SK-N-SH (cell line): ENCODE measurements at regions not wholly inside any gene's neighbourhood (a gene's known extent, or its start where the extent isn't known, plus 50 kb on each side); places are given as distances from the start of the nearest gene placed in this dataset.

Experiments used
- CTCF ChIA-PET: fragments of 300-600, 350-600 bp; formaldehyde crosslinking; extraction: SDS; loops from one replicate; lab custom pipeline; 2021; lab: Yijun Ruan, JAX
- POLR2A ChIA-PET: fragments of 350-600 bp; sonication (Branson Sonifier 250); formaldehyde crosslinking; extraction: SDS; loops from one replicate; lab custom pipeline; 2020; ENCODE audit warnings: antibody characterized with exemption, inconsistent platforms; lab: Yijun Ruan, JAX
- DNase-seq: peaks from one replicate; pipeline ENCODE4 v3.0.0; 2012
- H2AFZ ChIP-seq: fragments of 200-600 bp; sonication (generic); 2 replicates; pipeline ENCODE4 v1.8.1; 2016; ENCODE audit warnings: antibody characterized with exemption, mild to moderate bottlenecking, low read depth
- H3F3A ChIP-seq: fragments of 200-600 bp; sonication (generic); replicated peaks from 2 replicates; pipeline ENCODE3; 2016; ENCODE audit warnings: antibody characterized with exemption, mild to moderate bottlenecking; ENCODE audit not compliant: insufficient read depth
- H3K27ac ChIP-seq, 2 experiments: fragments of 200-500 bp in 1 of 2; fragments of 200-600 bp in 1 of 2; sonication (Bioruptor generic) in 1 of 2; sonication (generic), shearing (Covaris generic) in 1 of 2; 2 replicates each; pipeline versions ENCODE4 v1.5.1 to v1.6.1; 2014 to 2016; ENCODE audit warnings: low read depth in 2 of 2, inconsistent platforms in 1 of 2, low read length in 1 of 2, mild to moderate bottlenecking in 1 of 2, mixed read lengths in 1 of 2
- H3K27me3 ChIP-seq: fragments of 200-600 bp; sonication (generic), shearing (Covaris generic); 2 replicates; pipeline ENCODE4 v1.6.1; 2016; ENCODE audit warnings: mixed run types; ENCODE audit not compliant: insufficient read depth
- H3K36me3 ChIP-seq, 2 experiments: fragments of 200-500 bp in 1 of 2; fragments of 200-600 bp in 1 of 2; sonication (Bioruptor generic) in 1 of 2; sonication (generic) in 1 of 2; replicated peaks in 1 of 2; 2 replicates each; pipeline versions ENCODE3 to v1.5.1; 2014 to 2016; ENCODE audit warnings: low read length in 1 of 2, mild to moderate bottlenecking in 1 of 2; ENCODE audit not compliant: insufficient read depth in 2 of 2, control insufficient read depth in 1 of 2
- H3K4me1 ChIP-seq, 2 experiments: fragments of 200-500 bp in 1 of 2; fragments of 200-600 bp in 1 of 2; sonication (Bioruptor generic) in 1 of 2; sonication (generic), shearing (Covaris generic) in 1 of 2; 2 replicates each; pipeline versions ENCODE4 v1.5.1 to v1.6.1; 2014 to 2016; ENCODE audit warnings: low read depth in 1 of 2, low read length in 1 of 2, mixed run types in 1 of 2; ENCODE audit not compliant: insufficient read depth in 2 of 2, control insufficient read depth in 1 of 2
- H3K4me2 ChIP-seq: fragments of 200-600 bp; sonication (generic), shearing (Covaris generic); 2 replicates; pipeline ENCODE4 v1.6.1; 2017; ENCODE audit warnings: mixed run types
- H3K4me3 ChIP-seq, 2 experiments: fragments of 200-500 bp in 1 of 2; fragments of 200-600 bp in 1 of 2; sonication (Bioruptor generic) in 1 of 2; sonication (generic), shearing (Covaris generic) in 1 of 2; 2 replicates each; pipeline versions ENCODE4 v1.5.1 to v1.8.1; 2014 to 2016; ENCODE audit warnings: low read depth in 2 of 2, inconsistent platforms in 1 of 2, low read length in 1 of 2, mild to moderate bottlenecking in 1 of 2, mixed read lengths in 1 of 2, moderate library complexity in 1 of 2
- H3K79me2 ChIP-seq: fragments of 200-600 bp; sonication (generic); 2 replicates; pipeline ENCODE4 v1.8.1; 2017; ENCODE audit warnings: mild to moderate bottlenecking; ENCODE audit not compliant: insufficient read depth
- H3K9ac ChIP-seq: fragments of 200-600 bp; sonication (generic); 2 replicates; pipeline ENCODE4 v1.6.1; 2017; ENCODE audit warnings: mixed run types
- H3K9me2 ChIP-seq: fragments of 200-600 bp; sonication (generic); 2 replicates; pipeline ENCODE4 v1.6.1; 2017; ENCODE audit warnings: mixed run types
- H3K9me3 ChIP-seq: fragments of 200-600 bp; sonication (generic); 2 replicates; pipeline ENCODE4 v1.6.1; 2017; ENCODE audit warnings: mixed run types, mild to moderate bottlenecking, moderate library complexity
- H4K20me1 ChIP-seq: fragments of 200-600 bp; sonication (generic); 2 replicates; pipeline ENCODE4 v1.6.1; 2017; ENCODE audit warnings: mild to moderate bottlenecking, mixed run types; ENCODE audit not compliant: insufficient read depth
- EP300 ChIP-seq, 2 experiments: IDR thresholded peaks; 2 replicates each; pipeline versions ENCODE4 v1.4.0 to v1.6.1; 2012; ENCODE audit warnings: borderline replicate concordance in 1 of 2, low read depth in 1 of 2, low read length in 1 of 2
- GABPA ChIP-seq: IDR thresholded peaks from 2 replicates; pipeline ENCODE4 v1.4.0; 2012; ENCODE audit warnings: low read depth, mild to moderate bottlenecking
- GATA2 ChIP-seq: sonication (generic); formaldehyde crosslinking; IDR thresholded peaks from 2 replicates; pipeline ENCODE4 v1.5.0; 2020; ENCODE audit warnings: mild to moderate bottlenecking, missing genetic modification reagents
- JUND ChIP-seq: IDR thresholded peaks from 2 replicates; pipeline ENCODE4 v1.4.0; 2012
- MEF2A ChIP-seq: IDR thresholded peaks from 2 replicates; pipeline ENCODE4 v1.4.0; 2012; ENCODE audit warnings: low read depth, borderline replicate concordance
- MXI1 ChIP-seq: IDR thresholded peaks from 2 replicates; pipeline ENCODE4 v1.6.1; 2012; ENCODE audit warnings: mild to moderate bottlenecking, low read depth, low read length, improper control_type of control experiment
- NRF1 ChIP-seq: IDR thresholded peaks from 2 replicates; pipeline ENCODE4 v1.6.1; 2012; ENCODE audit warnings: low read depth, mild to moderate bottlenecking, low read length
- PBX3 ChIP-seq: IDR thresholded peaks from 2 replicates; pipeline ENCODE4; 2012
- POLR2AphosphoS5 ChIP-seq: IDR thresholded peaks from 2 replicates; pipeline ENCODE4 v1.6.1; 2012; ENCODE audit warnings: low read depth, low read length
- RAD21 ChIP-seq: IDR thresholded peaks from 2 replicates; pipeline ENCODE4 v1.6.1; 2012; ENCODE audit warnings: mild to moderate bottlenecking, low read length
- RCOR1 ChIP-seq: fragments of 150-350 bp; IDR thresholded peaks from 2 replicates; pipeline ENCODE4 v1.6.1; 2017; ENCODE audit warnings: antibody characterized with exemption, low read length
- RFX5 ChIP-seq: IDR thresholded peaks from 2 replicates; pipeline ENCODE4 v1.6.1; 2012; ENCODE audit warnings: mild to moderate bottlenecking, improper control_type of control experiment, low read length
- TAF1 ChIP-seq: IDR thresholded peaks from 2 replicates; pipeline ENCODE4 v1.6.1; 2012; ENCODE audit warnings: low read depth, mild to moderate bottlenecking, low read length, moderate library complexity, borderline replicate concordance
- TCF12 ChIP-seq: IDR thresholded peaks from 2 replicates; pipeline ENCODE4 v1.4.0; 2012
- TEAD4 ChIP-seq: IDR thresholded peaks from 2 replicates; pipeline ENCODE4 v1.4.0; 2012; ENCODE audit warnings: mild to moderate bottlenecking, borderline replicate concordance; ENCODE audit not compliant: insufficient read depth
- USF1 ChIP-seq: IDR thresholded peaks from 2 replicates; pipeline ENCODE4 v1.4.0; 2012; ENCODE audit warnings: low read depth, borderline replicate concordance
- WGBS: methylation state at CpG from one replicate; pipeline ENCODE4 v1.1.6; 2017; ENCODE audit warnings: low lambda C conversion rate; 5-methylcytosine and 5-hydroxymethylcytosine counted together
- TF ChIP-seq, protein P1 (sequence below): IDR thresholded peaks from 2 replicates; pipeline ENCODE4 v1.6.1; 2012; ENCODE audit warnings: mild to moderate bottlenecking, low read depth, low read length, moderate library complexity
- TF ChIP-seq, protein P2 (sequence below): IDR thresholded peaks from 2 replicates; pipeline ENCODE4 v1.4.0; 2012; ENCODE audit warnings: low read depth

GRCh38 chr22:49215840-49216239 lies 611.8 kb downstream of the BRD1 start:
- Histone ChIP-seq H3K4me2 (no peak overlapping the region), H3K27ac (no peak overlapping the region), H3K4me1 (no peaks in the 10 kb centered on the region), H3K9me3 (no peaks in the 10 kb centered on the region), H3K79me2 (no peaks in the 10 kb centered on the region), H2AFZ (no peak overlapping the region), H3K27me3 (no peaks in the 10 kb centered on the region), H3F3A (no peaks in the 10 kb centered on the region), H3K36me3 (no peaks in the 10 kb centered on the region), H3K9me2 (no peaks in the 10 kb centered on the region), H3K4me3 (no peak overlapping the region), H3K9ac (no peak overlapping the region), H4K20me1 (no peaks in the 10 kb centered on the region)
- DNase-seq = no peak
- 10% methylated on average over 6 of the region's 9 CpGs for WGBS
- ChIA-PET POLR2A (no interaction called here), CTCF (interaction anchor here (0.7 to 2.7 kb wide), 3 partner anchors 170 to 430 kb away, joined by 3 to 10 read pairs (median 3); no protein-coding TSS in a partner anchor)
- TF ChIP-seq TEAD4 (no peak), GABPA (no peak), JUND (no peak), PBX3 (no peak), MXI1 (no peak), TAF1 (no peak), NRF1 (no peak), RFX5 (no peak), RCOR1 (no peak), GATA2 (CRISPR knock-in tag) (no peak), USF1 (no peak), RAD21 (no peak), EP300 (IDR thresholded peaks at IDR 0.05; ENCODE audit: borderline replicate concordance in 1 of 2, low read depth in 1 of 2, low read length in 1 of 2) (no peak), TCF12 (no peak), MEF2A (no peak), POLR2AphosphoS5 (no peak)
- TF ChIP-seq, protein P1, sequence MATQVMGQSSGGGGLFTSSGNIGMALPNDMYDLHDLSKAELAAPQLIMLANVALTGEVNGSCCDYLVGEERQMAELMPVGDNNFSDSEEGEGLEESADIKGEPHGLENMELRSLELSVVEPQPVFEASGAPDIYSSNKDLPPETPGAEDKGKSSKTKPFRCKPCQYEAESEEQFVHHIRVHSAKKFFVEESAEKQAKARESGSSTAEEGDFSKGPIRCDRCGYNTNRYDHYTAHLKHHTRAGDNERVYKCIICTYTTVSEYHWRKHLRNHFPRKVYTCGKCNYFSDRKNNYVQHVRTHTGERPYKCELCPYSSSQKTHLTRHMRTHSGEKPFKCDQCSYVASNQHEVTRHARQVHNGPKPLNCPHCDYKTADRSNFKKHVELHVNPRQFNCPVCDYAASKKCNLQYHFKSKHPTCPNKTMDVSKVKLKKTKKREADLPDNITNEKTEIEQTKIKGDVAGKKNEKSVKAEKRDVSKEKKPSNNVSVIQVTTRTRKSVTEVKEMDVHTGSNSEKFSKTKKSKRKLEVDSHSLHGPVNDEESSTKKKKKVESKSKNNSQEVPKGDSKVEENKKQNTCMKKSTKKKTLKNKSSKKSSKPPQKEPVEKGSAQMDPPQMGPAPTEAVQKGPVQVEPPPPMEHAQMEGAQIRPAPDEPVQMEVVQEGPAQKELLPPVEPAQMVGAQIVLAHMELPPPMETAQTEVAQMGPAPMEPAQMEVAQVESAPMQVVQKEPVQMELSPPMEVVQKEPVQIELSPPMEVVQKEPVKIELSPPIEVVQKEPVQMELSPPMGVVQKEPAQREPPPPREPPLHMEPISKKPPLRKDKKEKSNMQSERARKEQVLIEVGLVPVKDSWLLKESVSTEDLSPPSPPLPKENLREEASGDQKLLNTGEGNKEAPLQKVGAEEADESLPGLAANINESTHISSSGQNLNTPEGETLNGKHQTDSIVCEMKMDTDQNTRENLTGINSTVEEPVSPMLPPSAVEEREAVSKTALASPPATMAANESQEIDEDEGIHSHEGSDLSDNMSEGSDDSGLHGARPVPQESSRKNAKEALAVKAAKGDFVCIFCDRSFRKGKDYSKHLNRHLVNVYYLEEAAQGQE = no peak
- TF ChIP-seq, protein P2, sequence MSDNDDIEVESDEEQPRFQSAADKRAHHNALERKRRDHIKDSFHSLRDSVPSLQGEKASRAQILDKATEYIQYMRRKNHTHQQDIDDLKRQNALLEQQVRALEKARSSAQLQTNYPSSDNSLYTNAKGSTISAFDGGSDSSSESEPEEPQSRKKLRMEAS = no peak
